ENCODE measurements at regions not wholly inside any gene's neighbourhood (a gene's known extent, or its start where the extent isn't known, plus 50 kb on each side); places are given as distances from the start of the nearest gene placed in this dataset.
"Not testable (repeated sequence)": the region's sequence is repeated elsewhere in the genome, so short reads cannot be mapped to it uniquely, and the experiment has no call there.

DNA sequence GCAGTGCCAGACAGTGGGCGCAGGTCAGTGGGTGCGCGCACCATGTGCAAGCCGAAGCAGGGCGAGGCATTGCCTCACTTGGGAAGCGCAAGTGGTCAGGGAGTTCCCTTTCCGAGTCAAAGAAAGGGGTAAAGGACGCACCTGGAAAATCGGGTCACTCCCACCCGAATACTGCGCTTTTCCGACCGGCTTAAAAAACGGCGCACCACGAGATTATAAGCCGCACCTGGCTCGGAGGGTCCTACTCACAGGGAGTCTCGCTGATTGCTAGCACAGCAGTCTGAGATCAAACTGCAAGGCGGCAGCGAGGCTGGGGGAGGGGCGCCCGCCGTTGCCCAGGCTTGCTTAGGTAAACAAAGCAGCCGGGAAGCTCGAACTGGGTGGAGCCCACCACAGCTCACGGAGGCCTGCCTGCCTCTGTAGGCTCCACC lies 77.9 kb downstream of the NR4A2 start:
- CTCF ChIA-PET; DNase-seq (ENCODE audit: extremely low spot score); POLR2A ChIA-PET: not testable (repeated sequence)

DNA sequence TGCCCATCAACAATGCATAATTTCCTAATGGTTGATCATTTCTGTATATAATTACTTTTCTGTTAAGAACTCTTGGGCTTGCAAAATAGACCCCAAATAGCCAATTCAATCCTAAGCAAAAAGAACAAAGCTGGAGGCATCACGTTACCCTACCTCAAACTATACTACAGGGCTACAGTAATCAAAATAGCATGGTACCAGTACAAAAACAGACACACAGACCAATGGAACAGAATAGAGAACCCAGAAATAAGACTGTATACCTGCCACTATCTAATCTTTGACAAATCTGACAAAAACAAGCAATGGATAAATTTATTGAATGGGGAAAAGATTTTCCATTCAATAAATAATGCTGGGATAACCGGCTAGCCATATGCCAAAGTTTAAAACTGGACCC lies 78.8 kb downstream of the NR4A2 start:
- ChIA-PET POLR2A (no interaction called here), CTCF (no interaction called here)
- TF ChIP-seq, protein P1, sequence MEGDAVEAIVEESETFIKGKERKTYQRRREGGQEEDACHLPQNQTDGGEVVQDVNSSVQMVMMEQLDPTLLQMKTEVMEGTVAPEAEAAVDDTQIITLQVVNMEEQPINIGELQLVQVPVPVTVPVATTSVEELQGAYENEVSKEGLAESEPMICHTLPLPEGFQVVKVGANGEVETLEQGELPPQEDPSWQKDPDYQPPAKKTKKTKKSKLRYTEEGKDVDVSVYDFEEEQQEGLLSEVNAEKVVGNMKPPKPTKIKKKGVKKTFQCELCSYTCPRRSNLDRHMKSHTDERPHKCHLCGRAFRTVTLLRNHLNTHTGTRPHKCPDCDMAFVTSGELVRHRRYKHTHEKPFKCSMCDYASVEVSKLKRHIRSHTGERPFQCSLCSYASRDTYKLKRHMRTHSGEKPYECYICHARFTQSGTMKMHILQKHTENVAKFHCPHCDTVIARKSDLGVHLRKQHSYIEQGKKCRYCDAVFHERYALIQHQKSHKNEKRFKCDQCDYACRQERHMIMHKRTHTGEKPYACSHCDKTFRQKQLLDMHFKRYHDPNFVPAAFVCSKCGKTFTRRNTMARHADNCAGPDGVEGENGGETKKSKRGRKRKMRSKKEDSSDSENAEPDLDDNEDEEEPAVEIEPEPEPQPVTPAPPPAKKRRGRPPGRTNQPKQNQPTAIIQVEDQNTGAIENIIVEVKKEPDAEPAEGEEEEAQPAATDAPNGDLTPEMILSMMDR (IDR thresholded peaks at IDR 0.05; ENCODE audit: control extremely low read depth, extremely low read depth, low read depth, missing control alignments), result no peak
- DNase-seq (ENCODE audit: extremely low spot score), result no peak

DNA sequence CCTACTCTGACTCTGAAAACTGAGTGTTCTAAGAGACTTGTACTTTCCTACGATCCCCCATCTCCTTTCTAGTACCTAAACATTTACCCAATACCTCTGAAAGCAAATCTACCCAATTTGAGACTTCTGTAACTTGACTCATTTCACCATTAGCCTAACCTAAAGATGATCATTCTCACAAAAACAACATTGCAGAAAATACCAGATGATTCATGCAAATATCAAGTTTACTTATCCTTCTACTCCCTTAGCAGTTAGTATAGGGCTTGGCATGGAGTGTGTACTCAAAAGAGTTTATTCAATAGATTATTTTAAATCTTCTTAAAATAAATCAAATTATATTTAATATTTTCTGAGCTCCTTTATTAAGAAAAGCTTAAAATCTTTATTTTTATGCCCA lies 89.6 kb downstream of the NR4A2 start:
- ChIA-PET CTCF (interaction anchor here (1.4 kb wide), 2 partner anchors 18 to 34 kb away, joined by 3 read pairs; no protein-coding TSS in a partner anchor), POLR2A (no interaction called here)
- DNase-seq (ENCODE audit: extremely low spot score), result no peak
- TF ChIP-seq, protein P1 (IDR thresholded peaks at IDR 0.05; ENCODE audit: control extremely low read depth, extremely low read depth, low read depth, missing control alignments), result no peak

DNA sequence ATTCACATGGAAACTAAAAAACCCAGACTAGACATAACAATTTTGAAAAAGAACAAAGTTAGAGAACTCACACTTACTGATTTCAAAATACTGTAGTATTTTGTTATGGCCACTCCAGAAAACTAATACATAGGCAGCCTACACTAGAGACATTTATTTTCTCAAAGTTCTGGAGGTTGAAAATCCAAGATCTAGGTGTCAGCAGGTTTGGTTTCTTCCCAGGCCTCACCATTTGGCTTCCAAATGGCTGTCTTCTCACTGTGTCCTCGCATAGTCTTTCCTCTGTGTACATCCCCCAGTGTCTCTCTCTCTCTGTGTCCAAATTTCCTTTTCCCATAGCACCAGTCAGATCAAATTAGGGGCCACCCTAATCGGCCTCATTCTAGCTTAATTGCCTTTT lies 95.0 kb downstream of the NR4A2 start:
- TF ChIP-seq, protein P1 (IDR thresholded peaks at IDR 0.05; ENCODE audit: control extremely low read depth, extremely low read depth, low read depth, missing control alignments), result no peak
- POLR2A ChIA-PET, result no interaction called here
- DNase-seq (ENCODE audit: extremely low spot score), result no peak
- CTCF ChIA-PET, result interaction anchor here (1.1 kb wide), 1 partner anchor 15 kb away, joined by 3 read pairs; no protein-coding TSS in a partner anchor

DNA sequence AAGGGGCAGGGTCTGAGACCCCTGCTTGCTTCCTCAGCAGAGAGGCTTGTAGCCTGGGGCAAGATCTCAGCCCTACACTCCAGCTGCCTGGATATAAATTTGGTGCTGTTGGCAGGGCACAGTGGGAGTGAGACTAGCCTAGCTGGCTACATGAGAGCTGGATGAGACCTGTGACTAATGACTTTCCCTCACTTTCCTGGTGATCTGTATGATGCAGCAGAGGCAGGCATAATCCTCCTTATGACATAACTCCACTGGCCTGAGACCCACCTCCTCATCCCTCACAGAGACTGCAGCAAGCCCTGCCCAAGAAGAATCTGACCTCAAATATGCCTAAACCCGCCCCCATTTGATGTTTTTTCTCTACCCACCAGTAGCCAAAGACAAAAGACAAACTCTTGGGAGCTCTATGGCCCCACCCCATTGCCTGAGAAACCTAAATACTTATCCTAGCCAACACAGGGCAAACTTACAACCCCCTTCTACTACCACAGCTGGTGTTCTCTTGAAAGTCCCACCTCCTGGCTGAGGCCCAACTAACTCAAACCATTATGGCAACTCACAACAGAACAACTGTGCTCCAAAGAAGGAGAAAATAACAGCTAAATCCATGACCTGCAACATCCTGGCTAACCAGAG lies 102.7 kb downstream of the NR4A2 start:
- DNase-seq (ENCODE audit: extremely low spot score), result no peak
- CTCF ChIA-PET, result interaction anchor here (0.9 kb wide), 1 partner anchor 15 kb away, joined by 4 read pairs; no protein-coding TSS in a partner anchor
- POLR2A ChIA-PET, result no interaction called here
- TF ChIP-seq, protein P1 (IDR thresholded peaks at IDR 0.05; ENCODE audit: control extremely low read depth, extremely low read depth, low read depth, missing control alignments), result no peak

DNA sequence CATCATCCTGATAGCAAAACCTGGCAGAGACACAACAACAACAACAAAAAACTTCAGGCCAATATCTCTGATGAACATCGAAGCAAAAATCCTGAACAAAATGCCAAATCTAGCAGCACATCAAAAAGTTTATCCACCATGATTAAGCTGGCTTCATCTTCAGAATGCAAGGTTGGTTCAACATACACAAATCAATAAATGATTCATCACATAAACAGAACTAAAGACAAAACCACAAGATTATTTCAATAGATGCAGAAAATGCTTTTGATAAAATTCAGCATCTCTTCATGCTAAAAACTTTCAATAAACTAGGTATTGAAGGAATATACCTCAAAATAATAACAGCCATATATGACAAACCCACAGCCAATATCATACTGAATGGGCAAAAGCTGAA lies 109.2 kb downstream of the NR4A2 start:
- CTCF ChIA-PET, result interaction anchor here (2.4 kb wide), 1 partner anchor 12 kb away, joined by 7 read pairs; no protein-coding TSS in a partner anchor
- POLR2A ChIA-PET; DNase-seq (ENCODE audit: extremely low spot score): not testable (repeated sequence)

DNA sequence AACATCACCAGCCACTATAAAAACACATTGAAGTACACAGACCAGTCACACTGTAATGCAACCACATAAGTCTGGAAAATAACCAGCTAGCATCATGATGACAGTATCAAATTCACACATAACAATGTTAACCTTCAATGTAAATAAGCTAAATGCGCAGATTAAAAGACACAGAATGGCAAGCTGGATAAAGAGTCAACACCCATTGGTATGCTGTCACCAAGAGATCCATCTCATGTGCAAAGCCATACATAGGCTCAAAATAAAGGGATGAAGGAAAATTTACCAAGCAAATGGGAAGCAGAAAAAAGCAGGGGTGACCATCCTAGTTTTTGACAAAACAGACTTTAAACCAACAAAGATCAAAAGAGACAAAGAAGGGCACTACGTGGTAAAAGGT lies 110.8 kb downstream of the NR4A2 start:
- no peak for DNase-seq (ENCODE audit: extremely low spot score)
- POLR2A ChIA-PET, result no interaction called here
- CTCF ChIA-PET, result interaction anchor here (1.5 kb wide), 1 partner anchor 28 kb away, joined by 5 read pairs; no protein-coding TSS in a partner anchor
- TF ChIP-seq, protein P1 (IDR thresholded peaks at IDR 0.05; ENCODE audit: control extremely low read depth, extremely low read depth, low read depth, missing control alignments), result no peak
